ENCODE measurements at regions not wholly inside any gene's neighbourhood (a gene's known extent, or its start where the extent isn't known, plus 50 kb on each side); places are given as distances from the start of the nearest gene placed in this dataset.

- peak; percentile 16 for DNase-seq (ENCODE audit: low spot score)
These were observed 52.8 kb upstream of the FILIP1 start for GRCh38 chr6:75546381-75546780.

DNA sequence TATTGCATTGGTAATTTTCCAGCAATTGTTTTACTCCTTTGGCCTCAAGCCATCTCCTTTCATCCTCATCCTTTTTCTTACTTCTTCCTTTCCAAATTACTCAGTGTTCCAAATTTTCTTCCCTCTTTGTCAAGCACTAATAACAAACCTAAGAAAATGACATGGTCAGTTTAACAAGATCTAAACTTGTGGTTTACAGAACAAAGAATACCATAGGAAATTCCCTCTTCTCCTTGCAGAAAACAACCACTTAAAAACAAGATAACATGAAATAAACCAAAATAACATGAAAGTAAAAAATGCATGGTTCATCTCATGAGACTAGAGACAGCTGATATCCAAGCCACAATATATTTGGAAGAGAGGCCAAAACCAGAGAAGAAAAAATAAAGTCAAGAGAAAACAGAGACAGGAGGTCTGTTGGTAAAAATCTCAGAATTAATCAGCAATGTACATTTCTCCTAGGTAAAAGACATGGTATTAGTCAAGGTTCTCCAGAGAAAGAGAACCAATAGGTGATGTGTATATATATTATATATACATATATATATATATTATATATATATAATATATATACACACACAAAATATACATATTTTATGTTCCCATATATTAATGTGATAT is 51.0 kb upstream of the SENP6 start:
- DNase-seq (ENCODE audit: low spot score): no peak

GRCh38 chr6:75551367-75551952 is 50.2 kb upstream of the SENP6 start:
- DNase-seq (ENCODE audit: low spot score): no peak

Data from AG08396 (cell line).